Ovary (tissue), 7 donors: ENCODE measurements at regions not wholly inside any gene's neighbourhood (a gene's known extent, or its start where the extent isn't known, plus 50 kb on each side); places are given as distances from the start of the nearest gene placed in this dataset.

ENCODE experiments used
- DNase-seq, 5 donors: peaks; one replicate each; pipeline ENCODE4 v3.0.0-alpha.2; 2019 to 2020
- H3K27ac ChIP-seq, 2 donors: fragments of 200-600 bp; one replicate each; pipeline versions ENCODE4 v1.5.1 to v1.8.0; 2019 to 2022
- H3K27me3 ChIP-seq: fragments of 200-600 bp; one replicate; pipeline ENCODE4 v1.8.0; 2022
- H3K36me3 ChIP-seq: fragments of 200-600 bp; sonication (generic); one replicate; pipeline ENCODE4 v1.5.1; 2019
- H3K4me1 ChIP-seq: one replicate; pipeline ENCODE4 v1.8.1; 2013; ENCODE audit warnings: mild to moderate bottlenecking, moderate library complexity; ENCODE audit not compliant: insufficient read depth
- H3K4me3 ChIP-seq: fragments of 200-600 bp; sonication (generic); one replicate; pipeline ENCODE4 v1.5.1; 2017
- H3K9me3 ChIP-seq, 2 donors: fragments of 200-600 bp in 1 of 2; sonication (generic) in 1 of 2; one replicate each; pipeline versions ENCODE4 v1.5.1 to v1.8.1; 2013 to 2019; ENCODE audit warnings: mild to moderate bottlenecking in 1 of 2, moderate library complexity in 1 of 2
- CTCF ChIP-seq, 3 donors: fragments of 450-650 bp in 2 of 3; fragments of 200-600 bp in 1 of 3; IDR thresholded peaks; one replicate each; pipeline versions ENCODE4 v1.5.1 to v1.8.0; 2016 to 2022; ENCODE audit warnings: antibody characterized with exemption in 3 of 3, mild to moderate bottlenecking in 1 of 3
- EP300 ChIP-seq: sonication (generic); formaldehyde crosslinking; IDR thresholded peaks from one replicate; pipeline ENCODE4 v1.6.1; 2017; ENCODE audit warnings: antibody characterized with exemption
- POLR2A ChIP-seq: fragments of 450-650 bp; IDR thresholded peaks from one replicate; pipeline ENCODE4 v1.6.1; 2017; ENCODE audit warnings: antibody characterized with exemption, mild to moderate bottlenecking, moderate library complexity
- WGBS, 3 donors: extraction: QIAGEN DNeasy Blood & Tissue Kit in 1 of 3; methylation state at CpG; one replicate each; pipeline versions ENCODE4 v1.1.5 to v1.1.7; 2013 to 2017; 5-methylcytosine and 5-hydroxymethylcytosine counted together
- intact Hi-C, 4 donors: fragments of 100-400 bp; cut with DNase I; formaldehyde crosslinking; loops; one replicate each; pipeline versions ENCODE4 v1.11.0 to v1.15.1; 2022 to 2023
- donor health status: DM: no; HTN: no; CAD: no; lungs with moderate emphysema.
- donor health status: DM: no; HTN: no; CAD: no.
- donor health status: Bipolar disorder and iron deficiency.
- donor health status: DM: no; HTN: no; CAD: no.
- donor health status: DM: yes; HTN: yes; CAD: no.

DNA sequence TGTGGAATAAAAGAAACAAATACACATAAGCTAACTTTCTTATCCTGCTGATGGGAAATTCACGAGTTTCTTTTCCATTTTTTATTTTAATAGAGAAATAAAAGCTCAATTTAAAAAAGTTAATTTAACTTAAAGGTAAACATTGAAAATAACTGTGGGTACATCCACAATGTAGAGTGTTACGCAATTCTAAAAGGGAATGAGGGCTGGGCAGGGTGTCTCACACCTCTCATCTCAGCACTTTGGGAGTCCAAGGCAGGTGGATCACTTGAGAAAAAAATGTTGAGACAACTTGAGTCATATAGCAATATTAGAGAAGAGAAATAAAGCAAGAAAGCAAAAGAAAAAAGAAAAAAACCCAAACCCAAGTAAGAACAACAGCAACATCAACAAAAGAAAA lies 207.0 kb downstream of the DIPK2A start:
- WGBS, 3 donors = 93 to 97% (median 93%) methylated on average over 2 of the region's 2 CpGs
- intact Hi-C loops = no loop called here
- DNase-seq = no peak
- no peaks in the 10 kb centered on the region for H3K27me3 ChIP-seq
- H3K9me3 ChIP-seq = no peaks in the 10 kb centered on the region
- no peaks in the 10 kb centered on the region for H3K36me3 ChIP-seq
- no peaks in the 10 kb centered on the region for H3K4me1 ChIP-seq
- no peak overlapping the region for H3K4me3 ChIP-seq
- no peak overlapping the region for H3K27ac ChIP-seq
- TF ChIP-seq POLR2A = no peak
- TF ChIP-seq CTCF (IDR thresholded peaks at IDR 0.05) = no peak
- TF ChIP-seq EP300 = no peak

DNA sequence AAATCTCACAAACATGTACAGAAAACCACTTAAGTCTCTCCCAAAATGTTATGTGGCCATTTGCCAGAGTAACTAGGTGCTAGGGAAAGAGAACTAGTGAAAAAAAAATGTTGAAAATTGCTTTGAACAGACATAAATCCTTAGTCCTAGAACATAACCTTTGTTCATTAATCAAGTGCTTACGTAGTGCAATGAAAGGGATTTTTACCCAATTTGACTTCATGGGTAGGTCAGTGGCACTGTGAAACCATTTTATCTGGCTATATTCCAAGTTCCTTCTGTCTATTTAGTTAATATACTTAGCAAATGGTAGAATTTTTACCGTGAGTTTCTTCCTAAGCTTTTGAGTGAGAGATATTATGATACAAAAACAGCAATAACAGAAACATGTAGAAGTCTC lies 209.4 kb downstream of the DIPK2A start:
- intact Hi-C loops = no loop called here
- no peak overlapping the region for H3K27ac ChIP-seq
- WGBS, 3 donors = 50 to 58% (median 50%) methylated on average over 2 of the region's 2 CpGs
- no peak overlapping the region for H3K4me3 ChIP-seq
- no peak for DNase-seq
- no peaks in the 10 kb centered on the region for H3K36me3 ChIP-seq
- H3K27me3 ChIP-seq = no peaks in the 10 kb centered on the region
- no peaks in the 10 kb centered on the region for H3K4me1 ChIP-seq
- H3K9me3 ChIP-seq = no peaks in the 10 kb centered on the region
- TF ChIP-seq CTCF (IDR thresholded peaks at IDR 0.05) = no peak
- TF ChIP-seq POLR2A = no peak
- TF ChIP-seq EP300 = no peak

DNA sequence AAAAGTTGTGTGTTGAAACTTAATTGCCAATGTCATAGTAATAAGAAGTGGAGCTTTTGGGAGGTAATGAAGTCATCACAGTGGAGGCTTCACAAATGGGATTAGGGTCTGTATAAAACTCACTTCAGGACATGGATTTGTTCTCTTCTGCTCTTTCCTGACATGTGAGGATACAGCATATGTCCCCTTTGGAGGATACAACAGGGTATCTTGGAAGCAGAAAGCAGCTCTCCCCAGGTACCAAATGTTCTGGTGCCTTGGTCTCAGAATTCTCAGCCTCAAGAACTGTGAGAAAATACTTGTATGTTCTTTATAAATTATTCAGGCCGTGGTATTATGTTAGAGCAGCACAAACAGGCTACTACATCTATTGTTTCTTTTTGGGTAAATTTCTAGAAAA lies 210.9 kb downstream of the DIPK2A start:
- Histone ChIP-seq H3K9me3 (no peaks in the 10 kb centered on the region), H3K4me3 (no peak overlapping the region), H3K36me3 (no peaks in the 10 kb centered on the region), H3K27ac (no peak overlapping the region), H3K4me1 (no peaks in the 10 kb centered on the region), H3K27me3 (no peaks in the 10 kb centered on the region)
- no peak for DNase-seq
- 89 to 96% (median 92%) methylated on average over 1 of the region's 1 CpG for WGBS, 3 donors
- intact Hi-C loops = no loop called here
- TF ChIP-seq EP300 = no peak
- no peak for TF ChIP-seq CTCF (IDR thresholded peaks at IDR 0.05)
- no peak for TF ChIP-seq POLR2A

- H3K9me3 ChIP-seq = no peaks in the 10 kb centered on the region
- 93 to 94% (median 94%) methylated on average over 3 of the region's 3 CpGs for WGBS, 3 donors
- H3K27me3 ChIP-seq = no peaks in the 10 kb centered on the region
Measured at GRCh38 chr3:144185276-144185675, 213.7 kb downstream of the DIPK2A start.

More at GRCh38 chr3:144185276-144185675, 213.7 kb downstream of the DIPK2A start:
- Histone ChIP-seq H3K4me1 (no peaks in the 10 kb centered on the region), H3K4me3 (no peak overlapping the region), H3K36me3 (no peaks in the 10 kb centered on the region), H3K27ac (no peak overlapping the region)
- intact Hi-C loops = no loop called here
- no peak for DNase-seq
- no peak for TF ChIP-seq EP300
- no peak for TF ChIP-seq CTCF (IDR thresholded peaks at IDR 0.05)
- TF ChIP-seq POLR2A = no peak
